IMR-90 (cell line): ENCODE measurements at regions not wholly inside any gene's neighbourhood (a gene's known extent, or its start where the extent isn't known, plus 50 kb on each side); places are given as distances from the start of the nearest gene placed in this dataset.

Experiments used
- ATAC-seq: fragments of 200-7000 bp; cut with Tn5 transposase; 2 replicates; pipeline ENCODE4 v1.9.1; 2020; ENCODE audit warnings: low read depth, mild to moderate bottlenecking, moderate library complexity
- BruUV-seq: library from RNA; stranded (reverse); fragments of 400-500 nt; replicated peaks from 2 replicates; lab custom pipeline; 2021; lab: Mats Ljungman, UMichigan
- CTCF ChIA-PET: fragments of 300-600 bp; formaldehyde crosslinking; extraction: SDS; loops from one replicate; lab custom pipeline; 2021; ENCODE audit warnings: antibody characterized with exemption; lab: Yijun Ruan, JAX
- POLR2A ChIA-PET: fragments of 300-600 bp; sonication (Branson Sonifier 250); formaldehyde crosslinking; loops from one replicate; lab custom pipeline; 2022; ENCODE audit warnings: antibody characterized with exemption; ENCODE audit not compliant: unreplicated experiment; lab: Charles Lee
- DNase-seq: peaks from one replicate; pipeline ENCODE4 v3.0.0; 2013
- H2AFZ ChIP-seq: replicated peaks from 2 replicates; pipeline ENCODE3; 2013; ENCODE audit warnings: low read length, mild to moderate bottlenecking; ENCODE audit not compliant: poor library complexity
- H2AK5ac ChIP-seq: 2 replicates; pipeline ENCODE4 v1.6.1; 2013; ENCODE audit warnings: low read depth, low read length, inconsistent platforms
- H2AK9ac ChIP-seq: replicated peaks from 2 replicates; pipeline ENCODE3; 2013; ENCODE audit warnings: mild to moderate bottlenecking, low read depth, low read length, moderate library complexity; ENCODE audit not compliant: poor library complexity
- H2BK120ac ChIP-seq: 2 replicates; pipeline ENCODE4 v1.6.1; 2013; ENCODE audit warnings: low read depth, low read length, inconsistent platforms
- H2BK15ac ChIP-seq: 3 replicates; pipeline ENCODE4 v1.6.1; 2013; ENCODE audit warnings: low read depth, low read length, inconsistent platforms
- H2BK20ac ChIP-seq: 2 replicates; pipeline ENCODE4 v1.6.1; 2013; ENCODE audit warnings: low read depth, mild to moderate bottlenecking, inconsistent platforms, low read length, moderate library complexity
- H2BK5ac ChIP-seq: 2 replicates; pipeline ENCODE4 v1.6.1; 2013; ENCODE audit warnings: mild to moderate bottlenecking, low read depth, low read length, inconsistent platforms; ENCODE audit not compliant: poor library complexity, severe bottlenecking
- H3K14ac ChIP-seq: replicated peaks from 2 replicates; pipeline ENCODE4 v1.6.1; 2013; ENCODE audit warnings: low read depth, low read length, inconsistent platforms
- H3K18ac ChIP-seq: 2 replicates; pipeline ENCODE4 v1.6.1; 2013; ENCODE audit warnings: low read depth, low read length, control low read depth
- H3K23ac ChIP-seq: 2 replicates; pipeline ENCODE4 v1.6.1; 2013; ENCODE audit warnings: low read depth, low read length, inconsistent platforms
- H3K27ac ChIP-seq: 2 replicates; pipeline ENCODE4 v1.5.1; 2013; ENCODE audit warnings: mild to moderate bottlenecking, control low read depth, low read length; ENCODE audit not compliant: insufficient read depth
- H3K27me3 ChIP-seq: 2 replicates; pipeline ENCODE4 v1.6.1; 2013; ENCODE audit warnings: low read length; ENCODE audit not compliant: control insufficient read depth, insufficient read depth
- H3K36me3 ChIP-seq: 2 replicates; pipeline ENCODE4 v1.6.1; 2013; ENCODE audit warnings: low read length, mixed read lengths; ENCODE audit not compliant: control insufficient read depth, insufficient read depth
- H3K4ac ChIP-seq: 2 replicates; pipeline ENCODE4 v1.6.1; 2013; ENCODE audit warnings: low read depth, low read length, inconsistent platforms
- H3K4me1 ChIP-seq: 2 replicates; pipeline ENCODE4 v1.6.1; 2013; ENCODE audit warnings: low read length, mixed read lengths; ENCODE audit not compliant: control insufficient read depth, insufficient read depth
- H3K4me2 ChIP-seq: 2 replicates; pipeline ENCODE4 v1.6.1; 2013; ENCODE audit warnings: low read depth, mild to moderate bottlenecking, control low read depth, low read length, moderate library complexity
- H3K4me3 ChIP-seq: 2 replicates; pipeline ENCODE4 v1.5.1; 2013; ENCODE audit warnings: low read depth, mild to moderate bottlenecking, control low read depth, low read length, moderate library complexity; ENCODE audit not compliant: insufficient read depth
- H3K56ac ChIP-seq: 2 replicates; pipeline ENCODE4 v1.6.1; 2013; ENCODE audit warnings: low read length, inconsistent platforms; ENCODE audit not compliant: insufficient read depth; ENCODE audit errors: extremely low read depth
- H3K79me1 ChIP-seq, 2 experiments: 2 replicates each; pipeline ENCODE4 v1.6.1; 2013; ENCODE audit warnings: low read length in 2 of 2, inconsistent platforms in 1 of 2, low read depth in 1 of 2
- H3K9ac ChIP-seq: 2 replicates; pipeline ENCODE4 v1.6.1; 2013; ENCODE audit warnings: low read depth, low read length, control low read depth
- H3K9me1 ChIP-seq: 2 replicates; pipeline ENCODE4 v1.6.1; 2013; ENCODE audit warnings: low read length, inconsistent platforms; ENCODE audit not compliant: insufficient read depth
- H3K9me3 ChIP-seq: 2 replicates; pipeline ENCODE4 v1.6.1; 2013; ENCODE audit warnings: low read length; ENCODE audit not compliant: control insufficient read depth, insufficient read depth
- H4K20me1 ChIP-seq: 2 replicates; pipeline ENCODE4 v1.6.1; 2013; ENCODE audit warnings: low read length, inconsistent platforms; ENCODE audit not compliant: insufficient read depth
- H4K5ac ChIP-seq: 2 replicates; pipeline ENCODE4 v1.6.1; 2013; ENCODE audit warnings: mild to moderate bottlenecking, low read depth, low read length, control low read depth
- H4K8ac ChIP-seq, 2 experiments: 2 replicates each; pipeline ENCODE4 v1.6.1; 2013; ENCODE audit warnings: low read depth in 2 of 2, low read length in 2 of 2, control low read depth in 1 of 2, inconsistent platforms in 1 of 2
- H4K91ac ChIP-seq: 2 replicates; pipeline ENCODE4 v1.6.1; 2013; ENCODE audit warnings: low read depth, low read length, inconsistent platforms; ENCODE audit not compliant: insufficient read depth
- FOS ChIP-seq: fragments of 150-350 bp; IDR thresholded peaks from 2 replicates; pipeline ENCODE4 v1.6.1; 2016; ENCODE audit warnings: low read depth, low read length
- MAZ ChIP-seq: IDR thresholded peaks from 2 replicates; pipeline ENCODE4 v1.6.1; 2012; ENCODE audit warnings: low read depth, mild to moderate bottlenecking, low read length, improper control_type of control experiment, moderate library complexity, borderline replicate concordance
- WGBS, 2 experiments: methylation state at CpG; one replicate each; pipeline versions ENCODE4 v1.1.5 to v1.1.7; 2013; ENCODE audit warnings: missing lambda C conversion rate in 2 of 2; ENCODE audit not compliant: insufficient read length in 1 of 2; ENCODE audit errors: extremely low coverage in 2 of 2; 5-methylcytosine and 5-hydroxymethylcytosine counted together
- dilution Hi-C: fragments of 300-500 bp; cut with HindIII; formaldehyde crosslinking; loops from one replicate; pipeline ENCODE4 v1.14.3; 2018; ENCODE audit warnings: low sequenced_read_pairs; ENCODE audit not compliant: unreplicated experiment
- in situ Hi-C: fragments of 300-500 bp; cut with MboI; formaldehyde crosslinking; loops from 3 replicates; pipeline ENCODE4 v1.14.3; 2019; ENCODE audit warnings: low sequenced_read_pairs, inconsistent platforms, mixed read lengths
- intact Hi-C: fragments of 100-400 bp; cut with micrococcal nuclease; formaldehyde crosslinking; loops from 2 replicates; pipeline ENCODE4 v1.10.0; 2022

GRCh38 chrX:94366616-94367015 lies 692.6 kb downstream of the FAM133A start:
- TF ChIP-seq FOS: no peak
- TF ChIP-seq MAZ: no peak
- no peak overlapping the region for H2BK15ac ChIP-seq
- H4K5ac ChIP-seq: no peak overlapping the region
- dilution Hi-C loops: no loop called here
- H3K4ac ChIP-seq: no peak overlapping the region
- H3K36me3 ChIP-seq: no peaks in the 10 kb centered on the region
- H3K56ac ChIP-seq: no peak overlapping the region
- no peak overlapping the region for H3K27ac ChIP-seq
- POLR2A ChIA-PET: no interaction called here
- H3K9ac ChIP-seq: no peak overlapping the region
- H3K9me3 ChIP-seq: peaks cover 3% of the 10 kb centered on the region; the same call in 1 of the 2 replicates
- no peaks in the 10 kb centered on the region for H3K79me1 ChIP-seq
- H2AK5ac ChIP-seq: no peak overlapping the region
- H2AK9ac ChIP-seq: no peak overlapping the region
- no peaks in the 10 kb centered on the region for H3K4me1 ChIP-seq
- no peak overlapping the region for H4K8ac ChIP-seq
- H3K4me3 ChIP-seq: no peak overlapping the region
- no peak overlapping the region for H3K14ac ChIP-seq
- H3K18ac ChIP-seq: no peak overlapping the region
- H2BK120ac ChIP-seq: no peak overlapping the region
- no TSS peak for BruUV-seq
- no peaks in the 10 kb centered on the region; the same call in 1 of the 2 replicates for H3K27me3 ChIP-seq
- no peaks in the 10 kb centered on the region for H3K9me1 ChIP-seq
- no peaks in the 10 kb centered on the region for H4K20me1 ChIP-seq
- H4K91ac ChIP-seq: no peak overlapping the region
- ATAC-seq (no peak), DNase-seq (no peak)
- CTCF ChIA-PET: no interaction called here
- WGBS, 2 experiments: no CpG with 5 or more reads among the region's 4 CpGs
- no peak overlapping the region for H2BK20ac ChIP-seq
- H2AFZ ChIP-seq: no peak overlapping the region
- H3K23ac ChIP-seq: no peak overlapping the region
- no peak overlapping the region for H2BK5ac ChIP-seq
- intact Hi-C loops: no loop called here
- in situ Hi-C loops: no loop called here
- H3K4me2 ChIP-seq: no peak overlapping the region
